SIG-M5 treated with dmso at 0.1 percent for 504 hours (cell line): ENCODE measurements at regions not wholly inside any gene's neighbourhood (a gene's known extent, or its start where the extent isn't known, plus 50 kb on each side); places are given as distances from the start of the nearest gene placed in this dataset.

Experiments
- DNase-seq: peaks from one replicate; lab custom pipeline; 2025; ENCODE audit not compliant: unreplicated experiment; lab: John Stamatoyannopoulos, UW

- DNase-seq: no peak
These were observed 53.7 kb upstream of the TRAK1 start for GRCh38 chr3:42037318-42037945.

GRCh38 chr3:42036483-42036823, 54.7 kb upstream of the TRAK1 start:
- no peak for DNase-seq

- no peak for DNase-seq
These were observed 55.2 kb upstream of the TRAK1 start for GRCh38 chr3:42035816-42036482.

GRCh38 chr3:42035007-42035406, 56.1 kb upstream of the TRAK1 start:
- DNase-seq: no peak

GRCh38 chr3:42033741-42034140, 57.4 kb upstream of the TRAK1 start:
- no peak for DNase-seq

- no peak for DNase-seq
These were observed 58.3 kb upstream of the TRAK1 start for GRCh38 chr3:42032693-42033349.

- DNase-seq: no peak
These were observed 59.2 kb upstream of the TRAK1 start for GRCh38 chr3:42031808-42032480.

- DNase-seq: no peak
These were observed 62.7 kb upstream of the TRAK1 start for GRCh38 chr3:42028474-42028873.

- no peak for DNase-seq
These were observed 63.6 kb upstream of the TRAK1 start for GRCh38 chr3:42027571-42027970.

GRCh38 chr3:42025370-42026138, 63.7 kb upstream of the ULK4 start:
- DNase-seq: peak; percentile 94

GRCh38 chr3:42024591-42025351, 62.9 kb upstream of the ULK4 start:
- no peak for DNase-seq

- DNase-seq: no peak
These were observed 61.5 kb upstream of the ULK4 start for GRCh38 chr3:42023380-42023779.

GRCh38 chr3:42022355-42022754, 60.5 kb upstream of the ULK4 start:
- no peak for DNase-seq

GRCh38 chr3:42020684-42021307, 58.9 kb upstream of the ULK4 start:
- DNase-seq: no peak

GRCh38 chr3:42019953-42020260, 58.0 kb upstream of the ULK4 start:
- DNase-seq: no peak

GRCh38 chr3:42019144-42019952, 57.4 kb upstream of the ULK4 start:
- DNase-seq: no peak

GRCh38 chr3:42014921-42015533, 53.1 kb upstream of the ULK4 start:
- peak; percentile 75 for DNase-seq

- DNase-seq: peak; percentile 54
These were observed 52.6 kb upstream of the ULK4 start for GRCh38 chr3:42014458-42014920.
